CD14-positive monocyte (primary cell): ENCODE measurements at regions not wholly inside any gene's neighbourhood (a gene's known extent, or its start where the extent isn't known, plus 50 kb on each side); places are given as distances from the start of the nearest gene placed in this dataset.

Experiments used
- DNase-seq, 3 donors: peaks; one replicate each; pipeline ENCODE4 v3.0.0-alpha.2; 2011 to 2022
- H2AFZ ChIP-seq: 2 replicates; pipeline ENCODE4 v1.6.0; 2012; ENCODE audit warnings: mild to moderate bottlenecking, low read depth, low read length, inconsistent platforms; ENCODE audit not compliant: insufficient read depth, poor library complexity, severe bottlenecking
- H3K27ac ChIP-seq, 2 donors: 1 replicate in 1 of 2; 2 replicates in 1 of 2; pipeline ENCODE4 v1.5.1; 2012 to 2013; ENCODE audit warnings: low read length in 2 of 2, control low read depth in 1 of 2, inconsistent platforms in 1 of 2, low read depth in 1 of 2, mild to moderate bottlenecking in 1 of 2
- H3K27me3 ChIP-seq, 2 donors: one replicate each; pipeline versions ENCODE4 v1.6.0 to v1.6.1; 2011 to 2013; ENCODE audit warnings: low read length in 2 of 2; ENCODE audit not compliant: control insufficient read depth in 2 of 2, insufficient read depth in 2 of 2
- H3K36me3 ChIP-seq, 2 donors: replicated peaks in 1 of 2; 1 replicate in 1 of 2; 2 replicates in 1 of 2; pipeline versions ENCODE4 v1.5.1 to v1.6.1; 2012 to 2013; ENCODE audit warnings: low read length in 2 of 2, control low read depth in 1 of 2, inconsistent platforms in 1 of 2, mild to moderate bottlenecking in 1 of 2; ENCODE audit not compliant: insufficient read depth in 2 of 2, control insufficient read depth in 1 of 2
- H3K4me1 ChIP-seq, 2 donors: 1 replicate in 1 of 2; 2 replicates in 1 of 2; pipeline versions ENCODE4 v1.5.1 to v1.6.1; 2012 to 2013; ENCODE audit warnings: low read length in 2 of 2, control low read depth in 1 of 2, inconsistent platforms in 1 of 2, mild to moderate bottlenecking in 1 of 2, moderate library complexity in 1 of 2; ENCODE audit not compliant: insufficient read depth in 2 of 2, control insufficient read depth in 1 of 2
- H3K4me2 ChIP-seq: replicated peaks from 2 replicates; pipeline ENCODE3; 2012; ENCODE audit warnings: low read length, moderate library complexity, mild to moderate bottlenecking; ENCODE audit not compliant: poor library complexity, severe bottlenecking; ENCODE audit errors: extremely low read depth
- H3K4me3 ChIP-seq, 3 experiments: fragments of 200-600 bp in 1 of 3; sonication (generic) in 1 of 3; replicated peaks in 1 of 3; 1 replicate in 2 of 3; 2 replicates in 1 of 3; pipeline ENCODE4 v1.5.1; 2011 to 2013; ENCODE audit warnings: low read length in 3 of 3, mild to moderate bottlenecking in 3 of 3, control low read depth in 2 of 3, low read depth in 2 of 3, inconsistent platforms in 1 of 3, moderate library complexity in 1 of 3
- H3K79me2 ChIP-seq: 2 replicates; pipeline ENCODE4 v1.6.0; 2012; ENCODE audit warnings: mild to moderate bottlenecking, control low read depth, inconsistent platforms, low read length, moderate library complexity; ENCODE audit not compliant: insufficient read depth
- H3K9ac ChIP-seq: 2 replicates; pipeline ENCODE4 v1.6.0; 2017; ENCODE audit warnings: low read length, mild to moderate bottlenecking; ENCODE audit not compliant: insufficient read depth, poor library complexity, severe bottlenecking
- H3K9me3 ChIP-seq, 2 donors: replicated peaks in 1 of 2; 1 replicate in 1 of 2; 2 replicates in 1 of 2; pipeline versions ENCODE4 v1.5.1 to v1.6.1; 2012 to 2013; ENCODE audit warnings: low read length in 2 of 2, control low read depth in 1 of 2; ENCODE audit not compliant: control insufficient read depth in 1 of 2, insufficient read depth in 1 of 2
- H4K20me1 ChIP-seq: 2 replicates; pipeline ENCODE4 v1.6.0; 2012; ENCODE audit warnings: mild to moderate bottlenecking, low read length, control low read depth, moderate library complexity; ENCODE audit not compliant: insufficient read depth
- H3K27ac Mint-ChIP-seq, 7 donors: one replicate each; pipeline ENCODE4 v1.8.0; 2020; ENCODE audit warnings: mild to moderate bottlenecking in 7 of 7, mixed read lengths in 7 of 7, moderate library complexity in 6 of 7, inconsistent platforms in 2 of 7
- H3K27me3 Mint-ChIP-seq, 3 donors: one replicate each; pipeline ENCODE4 v1.8.0; 2021 to 2022; ENCODE audit warnings: low read depth in 3 of 3, mild to moderate bottlenecking in 3 of 3, mixed read lengths in 3 of 3, moderate library complexity in 3 of 3, inconsistent platforms in 1 of 3
- H3K36me3 Mint-ChIP-seq, 2 donors: one replicate each; pipeline ENCODE4 v1.8.0; 2020; ENCODE audit warnings: mixed read lengths in 2 of 2, inconsistent platforms in 1 of 2, mild to moderate bottlenecking in 1 of 2
- H3K4me1 Mint-ChIP-seq: one replicate; pipeline ENCODE4 v1.8.0; 2020; ENCODE audit warnings: mild to moderate bottlenecking, mixed read lengths
- H3K4me3 Mint-ChIP-seq, 2 donors: one replicate each; pipeline ENCODE4 v1.8.0; 2020; ENCODE audit warnings: mild to moderate bottlenecking in 2 of 2, mixed read lengths in 2 of 2, moderate library complexity in 1 of 2
- H3K9me3 Mint-ChIP-seq, 7 donors: one replicate each; pipeline ENCODE4 v1.8.0; 2020 to 2022; ENCODE audit warnings: mixed read lengths in 7 of 7, mild to moderate bottlenecking in 6 of 7, moderate library complexity in 6 of 7, inconsistent platforms in 2 of 7
- WGBS: methylation state at CpG from one replicate; pipeline ENCODE4 v1.1.5; 2013; ENCODE audit warnings: missing lambda C conversion rate; ENCODE audit not compliant: insufficient coverage; 5-methylcytosine and 5-hydroxymethylcytosine counted together
- intact Hi-C, 2 donors: fragments of 100-400 bp; cut with micrococcal nuclease; formaldehyde crosslinking; loops; one replicate each; pipeline versions ENCODE4 v1.15.0 to v1.15.1; 2023
- TF ChIP-seq, protein P1 (sequence below): fragments of 200-600 bp; IDR thresholded peaks from one replicate; pipeline ENCODE4 v1.8.0; 2022; ENCODE audit warnings: antibody characterized with exemption, mild to moderate bottlenecking

DNA sequence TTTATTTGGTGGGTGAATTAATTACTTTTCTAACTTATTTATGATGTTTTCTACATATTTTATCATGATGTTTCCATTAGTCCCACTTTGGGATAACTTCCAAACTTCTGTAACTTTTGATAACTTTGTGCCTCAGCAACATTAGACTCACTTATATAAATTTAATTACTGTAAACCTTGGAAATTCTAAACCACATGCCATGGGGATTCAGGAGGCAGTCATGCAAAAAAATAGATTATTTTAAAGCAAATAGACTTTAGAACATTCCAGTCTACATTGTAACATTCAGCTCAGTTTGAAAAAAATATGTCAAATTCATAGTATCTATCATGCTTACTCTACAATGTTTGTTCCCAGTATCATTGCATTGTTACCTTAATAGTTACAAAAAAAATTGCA is 728.5 kb upstream of the NRXN1 start:
- Mint-ChIP-seq H3K4me1 (no peaks in the 10 kb centered on the region), H3K36me3 (no peaks in the 10 kb centered on the region), H3K27me3 (no peaks in the 10 kb centered on the region), H3K27ac (no peak overlapping the region), H3K4me3 (no peak overlapping the region), H3K9me3 (peaks cover 0 to 2% (median 0%) of the 10 kb centered on the region in 7 donors)
- Histone ChIP-seq H4K20me1 (no peaks in the 10 kb centered on the region), H3K9ac (no peak overlapping the region), H3K4me3 (no peak overlapping the region), H3K27ac (no peak overlapping the region), H3K4me2 (no peak overlapping the region), H3K9me3 (no peaks in the 10 kb centered on the region), H3K79me2 (no peaks in the 10 kb centered on the region), H2AFZ (no peak overlapping the region), H3K27me3 (no peaks in the 10 kb centered on the region), H3K4me1 (no peaks in the 10 kb centered on the region), H3K36me3 (no peaks in the 10 kb centered on the region)
- no peak for DNase-seq
- intact Hi-C loops, result no loop called here
- TF ChIP-seq, protein P1, sequence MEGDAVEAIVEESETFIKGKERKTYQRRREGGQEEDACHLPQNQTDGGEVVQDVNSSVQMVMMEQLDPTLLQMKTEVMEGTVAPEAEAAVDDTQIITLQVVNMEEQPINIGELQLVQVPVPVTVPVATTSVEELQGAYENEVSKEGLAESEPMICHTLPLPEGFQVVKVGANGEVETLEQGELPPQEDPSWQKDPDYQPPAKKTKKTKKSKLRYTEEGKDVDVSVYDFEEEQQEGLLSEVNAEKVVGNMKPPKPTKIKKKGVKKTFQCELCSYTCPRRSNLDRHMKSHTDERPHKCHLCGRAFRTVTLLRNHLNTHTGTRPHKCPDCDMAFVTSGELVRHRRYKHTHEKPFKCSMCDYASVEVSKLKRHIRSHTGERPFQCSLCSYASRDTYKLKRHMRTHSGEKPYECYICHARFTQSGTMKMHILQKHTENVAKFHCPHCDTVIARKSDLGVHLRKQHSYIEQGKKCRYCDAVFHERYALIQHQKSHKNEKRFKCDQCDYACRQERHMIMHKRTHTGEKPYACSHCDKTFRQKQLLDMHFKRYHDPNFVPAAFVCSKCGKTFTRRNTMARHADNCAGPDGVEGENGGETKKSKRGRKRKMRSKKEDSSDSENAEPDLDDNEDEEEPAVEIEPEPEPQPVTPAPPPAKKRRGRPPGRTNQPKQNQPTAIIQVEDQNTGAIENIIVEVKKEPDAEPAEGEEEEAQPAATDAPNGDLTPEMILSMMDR, result no peak

DNA sequence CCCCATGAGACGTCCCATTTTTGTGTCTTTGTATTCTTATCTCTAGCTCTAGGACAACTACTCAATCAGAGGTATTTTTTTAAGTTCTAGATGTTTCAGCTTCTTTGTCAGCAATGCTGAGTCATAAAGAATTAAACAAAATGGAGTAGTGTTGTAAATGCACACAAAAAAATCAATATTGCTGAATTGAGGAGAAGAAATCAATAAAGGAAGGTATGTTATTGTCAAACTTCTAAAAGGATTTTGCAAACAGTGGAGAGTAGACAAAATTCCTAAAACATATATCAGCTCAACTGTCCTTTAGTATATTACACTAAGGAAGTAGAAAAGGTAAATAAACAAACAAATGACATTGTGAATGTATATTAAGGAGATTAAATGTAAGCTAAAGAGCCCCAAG is 726.1 kb upstream of the NRXN1 start:
- Histone ChIP-seq H3K79me2 (no peaks in the 10 kb centered on the region), H4K20me1 (no peaks in the 10 kb centered on the region), H3K27ac (no peak overlapping the region), H3K36me3 (no peaks in the 10 kb centered on the region), H3K4me3 (no peak overlapping the region), H3K27me3 (no peaks in the 10 kb centered on the region), H3K4me1 (no peaks in the 10 kb centered on the region), H3K4me2 (no peak overlapping the region), H3K9ac (no peak overlapping the region), H2AFZ (no peak overlapping the region), H3K9me3 (no peaks in the 10 kb centered on the region)
- DNase-seq, result no peak
- TF ChIP-seq, protein P1, result no peak
- intact Hi-C loops, result no loop called here
- no CpG with 5 or more reads among the region's 1 CpG for WGBS
- Mint-ChIP-seq H3K36me3 (no peaks in the 10 kb centered on the region), H3K27me3 (peaks cover 0 to 3% (median 0%) of the 10 kb centered on the region in 3 donors), H3K9me3 (peaks cover 0 to 4% (median 0%) of the 10 kb centered on the region in 7 donors), H3K27ac (no peak overlapping the region), H3K4me1 (no peaks in the 10 kb centered on the region), H3K4me3 (no peak overlapping the region)
